Stomach smooth muscle (tissue), 2 donors: ENCODE measurements at regions not wholly inside any gene's neighbourhood (a gene's known extent, or its start where the extent isn't known, plus 50 kb on each side); places are given as distances from the start of the nearest gene placed in this dataset.

ENCODE experiments used
- H3K27ac ChIP-seq: one replicate; pipeline ENCODE4 v1.7.0; 2013; ENCODE audit warnings: mild to moderate bottlenecking, low read length, inconsistent platforms
- H3K27me3 ChIP-seq, 2 donors: one replicate each; pipeline ENCODE4 v1.7.0; 2013; ENCODE audit warnings: low read length in 2 of 2; ENCODE audit not compliant: insufficient read depth in 2 of 2, control insufficient read depth in 1 of 2
- H3K36me3 ChIP-seq, 2 donors: one replicate each; pipeline ENCODE4 v1.7.0; 2013; ENCODE audit warnings: low read length in 2 of 2; ENCODE audit not compliant: control insufficient read depth in 2 of 2, insufficient read depth in 2 of 2
- H3K4me1 ChIP-seq: one replicate; pipeline ENCODE4 v1.7.0; 2013; ENCODE audit warnings: low read length; ENCODE audit not compliant: control insufficient read depth, insufficient read depth
- H3K4me3 ChIP-seq, 2 donors: one replicate each; pipeline ENCODE4 v1.7.0; 2013; ENCODE audit warnings: low read length in 2 of 2
- H3K9ac ChIP-seq, 2 donors: one replicate each; pipeline ENCODE4 v1.7.0; 2013; ENCODE audit warnings: low read length in 2 of 2, mild to moderate bottlenecking in 1 of 2
- H3K9me3 ChIP-seq, 2 donors: one replicate each; pipeline ENCODE4 v1.7.0; 2013; ENCODE audit warnings: low read length in 2 of 2; ENCODE audit not compliant: control insufficient read depth in 2 of 2
- donor health status: healthy.
- donor health status: Pancreatic carcinoma.

DNA sequence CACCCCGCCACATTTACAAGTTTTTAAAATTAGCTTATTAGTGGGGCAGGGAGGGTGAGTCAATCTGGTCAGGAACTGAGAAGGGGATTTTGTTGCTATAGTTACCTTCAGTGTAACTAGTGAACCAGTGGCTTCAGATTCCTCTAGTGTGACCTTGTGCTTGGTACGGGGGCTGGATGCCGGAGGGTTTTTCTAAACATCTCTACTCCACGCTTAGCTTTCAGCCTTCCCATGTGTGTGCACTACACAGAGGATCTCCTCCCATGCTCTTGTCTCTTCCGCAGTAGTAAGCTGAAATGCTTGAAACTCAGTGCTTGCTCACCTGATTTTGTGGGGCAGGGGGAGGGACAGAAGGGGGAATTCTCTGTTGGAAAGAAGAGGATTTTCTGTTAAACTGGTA is 67.9 kb upstream of the AKAP13 start:
- H3K9ac ChIP-seq, result no peak overlapping the region
- H3K36me3 ChIP-seq, result no peaks in the 10 kb centered on the region
- no peaks in the 10 kb centered on the region for H3K4me1 ChIP-seq
- no peak overlapping the region for H3K27ac ChIP-seq
- no peaks in the 10 kb centered on the region for H3K9me3 ChIP-seq
- H3K4me3 ChIP-seq, result no peak overlapping the region
- H3K27me3 ChIP-seq, result no peaks in the 10 kb centered on the region

DNA sequence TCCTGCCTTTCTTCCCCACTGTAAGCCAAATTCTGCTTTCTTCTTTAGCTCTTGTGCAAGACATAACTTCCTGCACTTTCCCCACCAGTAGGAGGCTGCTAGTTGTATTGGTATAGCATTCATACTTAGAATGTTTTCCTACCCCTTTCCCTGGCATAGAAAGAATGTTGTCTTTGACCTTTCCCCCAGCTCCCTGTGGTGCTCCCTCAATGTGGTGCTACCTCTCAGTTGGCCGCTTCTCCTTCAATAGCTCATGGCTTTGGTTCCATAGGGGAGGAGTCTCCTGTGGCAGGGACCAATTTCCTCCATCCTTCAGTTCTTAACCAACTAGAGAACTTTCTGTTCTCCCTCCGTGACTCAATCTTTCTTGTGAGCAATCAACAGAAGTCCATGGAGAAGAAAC is 67.5 kb upstream of the AKAP13 start:
- Histone ChIP-seq H3K36me3 (no peaks in the 10 kb centered on the region), H3K4me3 (no peak overlapping the region), H3K27ac (no peak overlapping the region), H3K4me1 (no peaks in the 10 kb centered on the region), H3K27me3 (no peaks in the 10 kb centered on the region), H3K9me3 (no peaks in the 10 kb centered on the region), H3K9ac (no peak overlapping the region)

DNA sequence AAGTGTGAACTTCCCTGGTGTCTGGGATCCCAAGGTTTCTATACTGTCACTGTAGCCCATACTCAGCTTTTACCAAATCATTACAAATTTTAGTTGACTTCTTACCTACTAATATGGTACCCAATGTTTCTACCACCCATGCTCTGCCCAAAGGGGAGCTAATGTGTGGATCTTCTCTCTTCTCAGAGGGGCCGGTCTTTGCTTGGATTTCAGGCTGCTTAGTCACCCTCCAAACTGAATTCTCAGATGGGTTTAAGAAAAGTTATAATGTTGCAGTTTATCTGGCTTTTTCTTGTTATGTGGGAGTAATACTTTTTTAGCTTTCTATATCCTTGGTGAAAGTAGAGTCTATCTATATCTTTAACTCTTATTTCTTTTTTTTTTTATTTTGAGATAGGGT is 67.1 kb upstream of the AKAP13 start:
- no peak overlapping the region for H3K9ac ChIP-seq
- H3K4me3 ChIP-seq, result no peak overlapping the region
- no peaks in the 10 kb centered on the region for H3K4me1 ChIP-seq
- no peaks in the 10 kb centered on the region for H3K27me3 ChIP-seq
- no peaks in the 10 kb centered on the region for H3K9me3 ChIP-seq
- H3K36me3 ChIP-seq, result no peaks in the 10 kb centered on the region
- no peak overlapping the region for H3K27ac ChIP-seq

DNA sequence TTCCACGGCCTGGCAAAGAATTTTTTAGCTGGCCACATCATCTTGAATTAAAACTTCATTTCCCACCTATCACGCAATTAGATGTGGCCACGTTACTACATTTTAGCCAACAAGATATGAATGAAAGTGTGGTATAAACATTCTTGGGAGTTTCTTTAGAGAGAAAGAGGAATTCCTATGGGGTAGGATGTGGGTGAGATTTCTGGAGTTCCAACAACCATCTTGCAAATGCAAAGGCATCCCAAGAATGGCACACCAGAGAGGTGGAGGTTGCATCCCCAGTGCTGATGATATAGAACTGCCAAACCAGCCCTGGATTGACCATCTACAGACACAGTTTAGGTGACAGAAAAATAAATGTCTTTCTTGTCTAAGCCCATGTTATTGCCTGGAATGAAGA is 66.3 kb upstream of the AKAP13 start:
- H3K27me3 ChIP-seq, result no peaks in the 10 kb centered on the region
- no peak overlapping the region for H3K4me3 ChIP-seq
- H3K9me3 ChIP-seq, result no peaks in the 10 kb centered on the region

DNA sequence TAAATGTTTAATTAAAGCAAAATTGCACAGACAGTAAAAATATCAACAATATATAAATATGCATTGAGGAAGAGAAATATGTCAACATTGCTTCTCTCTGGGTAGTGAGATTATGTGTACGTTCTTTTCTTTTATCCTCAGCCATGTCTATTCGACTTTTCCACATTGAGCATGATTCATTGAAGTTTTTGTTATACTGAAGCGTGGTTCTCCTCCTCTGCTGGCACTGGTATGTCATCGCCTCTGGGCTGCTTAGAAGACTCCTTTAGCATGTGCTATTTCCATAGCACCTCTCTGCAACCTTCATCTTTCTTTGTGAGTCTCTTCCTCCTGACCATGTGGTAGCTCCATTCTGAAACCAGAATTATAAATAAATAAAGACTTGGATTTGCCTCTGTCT is 65.8 kb upstream of the AKAP13 start:
- no peak overlapping the region for H3K9ac ChIP-seq
- H3K27me3 ChIP-seq, result no peaks in the 10 kb centered on the region
- H3K27ac ChIP-seq, result no peak overlapping the region
- H3K9me3 ChIP-seq, result no peaks in the 10 kb centered on the region
- no peaks in the 10 kb centered on the region for H3K4me1 ChIP-seq
- no peak overlapping the region for H3K4me3 ChIP-seq
- H3K36me3 ChIP-seq, result no peaks in the 10 kb centered on the region

More for the DNA sequence above, 66.3 kb upstream of the AKAP13 start:
- Histone ChIP-seq H3K27ac (no peak overlapping the region), H3K9ac (no peak overlapping the region), H3K4me1 (no peaks in the 10 kb centered on the region), H3K36me3 (no peaks in the 10 kb centered on the region)

DNA sequence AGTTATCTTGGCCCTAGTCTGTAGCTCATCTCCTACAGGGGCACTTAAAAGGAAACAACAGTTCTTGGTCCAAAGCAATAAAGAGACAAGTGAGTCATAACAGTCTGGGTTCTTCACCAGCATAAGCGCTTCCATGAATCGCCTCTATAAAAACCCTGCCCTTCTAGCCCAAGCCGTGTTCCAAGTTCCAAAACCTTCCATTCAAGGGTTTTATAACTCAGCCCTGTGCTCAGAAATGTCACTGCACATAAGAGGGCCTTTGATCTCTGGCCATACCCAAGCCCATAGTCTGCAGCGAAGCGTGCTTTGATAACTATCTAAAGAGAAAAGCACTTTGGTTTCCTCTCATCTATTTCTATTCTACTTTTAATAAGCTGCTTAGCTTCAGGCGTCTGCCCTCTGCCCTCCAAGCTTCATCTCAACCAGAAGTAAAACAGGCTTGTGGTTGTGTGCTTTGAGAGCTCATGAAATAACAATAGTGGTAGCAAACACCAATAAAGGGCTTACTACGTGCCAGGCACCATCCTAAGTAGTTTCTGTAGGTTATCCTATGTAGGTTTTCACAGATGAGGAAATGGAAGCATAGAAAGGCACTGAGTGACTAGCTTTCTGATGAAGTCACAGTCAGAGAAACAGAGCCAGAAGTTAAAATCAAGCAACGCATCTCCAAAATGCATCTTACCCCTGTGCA is 64.0 kb upstream of the AKAP13 start:
- no peaks in the 10 kb centered on the region for H3K36me3 ChIP-seq
- no peaks in the 10 kb centered on the region for H3K9me3 ChIP-seq
- H3K27me3 ChIP-seq, result no peaks in the 10 kb centered on the region
- no peak overlapping the region for H3K4me3 ChIP-seq
- no peak overlapping the region for H3K27ac ChIP-seq
- H3K4me1 ChIP-seq, result no peaks in the 10 kb centered on the region
- no peak overlapping the region for H3K9ac ChIP-seq

DNA sequence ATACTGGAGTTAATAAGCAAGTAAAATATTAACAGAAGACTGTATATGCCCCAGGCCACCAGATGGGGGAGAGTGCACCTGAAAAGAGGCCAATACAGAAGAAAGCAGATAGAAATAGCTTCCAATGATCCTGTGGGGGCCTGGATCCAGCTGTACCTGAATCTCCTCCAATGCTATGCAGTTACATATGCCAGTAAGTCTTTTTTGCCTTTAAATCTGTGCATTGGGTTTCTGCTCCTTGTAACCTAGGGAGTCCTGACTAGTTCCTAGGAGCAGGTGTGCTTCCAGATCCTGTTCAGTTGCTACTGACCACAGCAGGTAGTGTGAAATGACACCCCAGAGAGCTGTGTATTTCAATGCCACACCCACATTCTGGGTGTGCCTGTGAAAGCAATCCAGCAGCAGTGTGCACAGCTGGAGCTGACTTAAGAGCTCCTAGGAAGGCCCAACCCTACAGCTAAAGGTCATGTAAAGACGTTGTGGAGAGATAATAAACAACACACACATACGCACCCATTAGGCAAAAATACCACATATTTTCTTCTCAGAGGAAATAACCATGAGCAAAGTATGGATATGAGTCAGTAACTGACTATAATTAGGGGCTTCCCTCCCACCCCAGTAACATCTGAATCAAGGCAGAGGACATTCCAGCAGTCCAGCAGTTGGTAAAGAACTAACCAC is 62.2 kb upstream of the AKAP13 start:
- Histone ChIP-seq H3K27ac (no peak overlapping the region), H3K27me3 (no peaks in the 10 kb centered on the region), H3K4me3 (no peak overlapping the region), H3K9ac (no peak overlapping the region), H3K9me3 (no peaks in the 10 kb centered on the region), H3K4me1 (no peaks in the 10 kb centered on the region), H3K36me3 (no peaks in the 10 kb centered on the region)

DNA sequence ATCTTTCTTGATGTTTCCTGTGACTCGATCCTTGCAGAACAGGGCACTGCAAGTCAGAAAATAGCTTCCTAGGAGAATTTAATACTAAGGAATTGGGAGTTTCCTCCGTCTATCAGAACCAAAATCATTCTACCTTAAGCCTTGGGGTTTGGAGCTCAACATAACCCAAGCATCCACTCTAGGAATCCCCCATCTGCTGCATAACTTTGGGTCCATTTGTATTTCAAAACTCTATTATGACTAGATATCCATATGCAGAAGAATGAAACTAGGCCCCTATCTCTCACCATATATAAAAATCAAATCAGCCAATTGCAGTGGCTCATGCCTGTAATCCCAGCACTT is 61.7 kb upstream of the AKAP13 start:
- Histone ChIP-seq H3K27me3 (no peaks in the 10 kb centered on the region), H3K27ac (no peak overlapping the region), H3K9me3 (no peaks in the 10 kb centered on the region), H3K9ac (no peak overlapping the region), H3K4me3 (no peak overlapping the region), H3K36me3 (no peaks in the 10 kb centered on the region), H3K4me1 (no peaks in the 10 kb centered on the region)

DNA sequence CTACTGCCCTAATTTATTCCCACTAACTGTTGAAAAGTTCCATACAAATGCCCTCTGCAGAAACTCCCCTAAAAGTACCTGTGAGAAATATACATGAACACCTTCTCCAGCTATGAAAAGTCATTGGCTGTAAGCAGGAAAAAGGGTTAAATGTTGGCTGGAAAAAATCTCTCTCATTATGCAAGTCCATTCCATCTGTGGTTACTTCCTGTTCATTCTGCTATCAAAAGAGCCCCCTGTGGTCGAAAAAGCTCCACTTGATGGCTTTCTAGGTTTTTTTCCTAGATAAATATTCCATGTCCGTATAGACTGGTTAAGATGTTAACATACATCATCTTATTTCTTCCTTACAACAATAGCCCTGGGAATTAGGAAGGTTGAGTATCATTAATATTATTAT is 56.2 kb upstream of the AKAP13 start:
- Histone ChIP-seq H3K9ac (no peak overlapping the region), H3K4me1 (no peaks in the 10 kb centered on the region), H3K27me3 (no peaks in the 10 kb centered on the region), H3K4me3 (no peak overlapping the region), H3K9me3 (no peaks in the 10 kb centered on the region), H3K36me3 (no peaks in the 10 kb centered on the region), H3K27ac (no peak overlapping the region)

DNA sequence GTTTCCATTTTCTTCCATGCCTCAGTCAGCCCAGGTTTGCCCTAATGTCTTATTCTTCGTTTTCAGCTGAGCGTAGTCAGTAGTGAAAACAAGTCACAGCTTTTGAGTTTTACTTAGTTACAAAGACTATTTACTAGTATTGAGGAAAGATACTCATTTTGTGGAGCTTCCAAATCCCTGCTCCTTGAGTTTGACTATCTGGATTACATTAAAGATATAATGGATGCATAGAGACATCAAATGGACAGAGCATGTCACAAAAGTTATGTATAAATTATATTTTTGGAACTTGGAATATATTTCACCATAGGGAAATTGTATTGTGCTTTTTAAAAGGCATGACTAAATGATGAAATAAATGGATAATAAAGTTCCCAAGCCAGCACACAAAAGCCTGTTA is 54.6 kb upstream of the AKAP13 start:
- no peak overlapping the region for H3K9ac ChIP-seq
- H3K27me3 ChIP-seq, result no peaks in the 10 kb centered on the region
- no peaks in the 10 kb centered on the region for H3K36me3 ChIP-seq
- H3K27ac ChIP-seq, result no peak overlapping the region
- no peak overlapping the region for H3K4me3 ChIP-seq
- H3K4me1 ChIP-seq, result peaks cover 2% of the 10 kb centered on the region
- H3K9me3 ChIP-seq, result no peaks in the 10 kb centered on the region

DNA sequence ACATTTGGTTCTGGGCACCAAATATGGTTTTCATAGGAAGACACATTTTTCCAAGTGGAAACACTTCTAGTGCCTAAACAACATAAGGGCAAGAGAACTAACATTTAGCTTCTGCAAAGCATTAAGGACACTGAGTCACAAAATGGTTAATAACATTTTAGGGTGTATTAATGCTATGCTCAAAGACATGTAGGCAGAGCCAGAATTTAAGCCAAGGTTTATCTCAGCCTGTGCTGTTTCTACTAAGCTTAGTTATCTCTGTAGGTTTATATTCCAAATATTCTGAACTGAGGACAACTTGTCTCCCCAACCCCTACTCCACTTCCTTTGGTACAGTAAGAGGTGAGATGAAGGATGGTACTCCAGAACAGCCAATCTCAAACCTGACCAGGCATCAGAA is 54.1 kb upstream of the AKAP13 start:
- H3K4me1 ChIP-seq, result peaks cover 7% of the 10 kb centered on the region
- H3K4me3 ChIP-seq, result no peak overlapping the region
- H3K27ac ChIP-seq, result no peak overlapping the region
- H3K36me3 ChIP-seq, result no peaks in the 10 kb centered on the region
- no peaks in the 10 kb centered on the region for H3K27me3 ChIP-seq
- H3K9me3 ChIP-seq, result no peaks in the 10 kb centered on the region
- H3K9ac ChIP-seq, result no peak overlapping the region
